Astrocyte (in vitro differentiated cells and primary cell): ENCODE measurements at regions not wholly inside any gene's neighbourhood (a gene's known extent, or its start where the extent isn't known, plus 50 kb on each side); places are given as distances from the start of the nearest gene placed in this dataset.

Source experiments
- EZH2 ChIP-seq: IDR thresholded peaks from 2 replicates; pipeline ENCODE4 v1.6.1; 2012; ENCODE audit warnings: mild to moderate bottlenecking, low read length, inconsistent platforms; ENCODE audit not compliant: insufficient read depth
- TF ChIP-seq, protein P1 (sequence below): IDR thresholded peaks from 2 replicates; pipeline ENCODE4 v1.5.1; 2011; ENCODE audit warnings: low read depth, mild to moderate bottlenecking, inconsistent platforms, low read length, moderate library complexity; ENCODE audit not compliant: insufficient read depth

DNA sequence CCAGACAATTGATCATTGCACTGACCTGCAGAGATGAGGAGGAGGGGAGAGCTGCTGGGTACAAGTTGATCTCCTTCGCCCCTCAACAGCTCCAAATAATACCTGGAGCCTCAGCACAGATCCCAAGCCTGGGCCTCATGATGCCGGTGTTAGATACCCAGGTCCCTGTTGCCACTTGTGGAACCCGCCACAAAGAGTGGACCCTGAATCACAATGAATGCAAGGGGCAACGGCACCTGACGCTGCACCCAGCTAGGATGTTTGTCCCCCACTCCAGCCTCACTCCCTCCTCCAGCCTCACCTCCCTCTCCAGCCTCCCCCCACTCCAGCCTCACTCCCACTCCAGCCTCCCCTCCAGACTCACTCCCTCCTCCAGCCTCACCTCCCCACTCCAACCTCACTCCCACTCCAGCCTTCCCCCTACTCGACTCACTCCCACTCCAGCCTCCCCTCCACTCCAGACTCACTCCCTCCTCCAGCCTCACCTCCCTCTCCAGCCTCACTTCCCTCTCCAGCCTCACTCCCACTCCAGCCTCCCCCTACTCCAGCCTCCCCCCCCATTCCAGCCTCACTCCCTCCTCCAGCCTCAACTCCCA lies 879.0 kb downstream of the BRD1 start:
- TF ChIP-seq, protein P1, sequence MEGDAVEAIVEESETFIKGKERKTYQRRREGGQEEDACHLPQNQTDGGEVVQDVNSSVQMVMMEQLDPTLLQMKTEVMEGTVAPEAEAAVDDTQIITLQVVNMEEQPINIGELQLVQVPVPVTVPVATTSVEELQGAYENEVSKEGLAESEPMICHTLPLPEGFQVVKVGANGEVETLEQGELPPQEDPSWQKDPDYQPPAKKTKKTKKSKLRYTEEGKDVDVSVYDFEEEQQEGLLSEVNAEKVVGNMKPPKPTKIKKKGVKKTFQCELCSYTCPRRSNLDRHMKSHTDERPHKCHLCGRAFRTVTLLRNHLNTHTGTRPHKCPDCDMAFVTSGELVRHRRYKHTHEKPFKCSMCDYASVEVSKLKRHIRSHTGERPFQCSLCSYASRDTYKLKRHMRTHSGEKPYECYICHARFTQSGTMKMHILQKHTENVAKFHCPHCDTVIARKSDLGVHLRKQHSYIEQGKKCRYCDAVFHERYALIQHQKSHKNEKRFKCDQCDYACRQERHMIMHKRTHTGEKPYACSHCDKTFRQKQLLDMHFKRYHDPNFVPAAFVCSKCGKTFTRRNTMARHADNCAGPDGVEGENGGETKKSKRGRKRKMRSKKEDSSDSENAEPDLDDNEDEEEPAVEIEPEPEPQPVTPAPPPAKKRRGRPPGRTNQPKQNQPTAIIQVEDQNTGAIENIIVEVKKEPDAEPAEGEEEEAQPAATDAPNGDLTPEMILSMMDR: no peak
- TF ChIP-seq EZH2: no peak
